HEK293T (cell line): ENCODE measurements at regions not wholly inside any gene's neighbourhood (a gene's known extent, or its start where the extent isn't known, plus 50 kb on each side); places are given as distances from the start of the nearest gene placed in this dataset.

Experiments used
- CTCF ChIA-PET: fragments of 350-600 bp; formaldehyde crosslinking; extraction: SDS; loops from one replicate; lab custom pipeline; 2021; ENCODE audit warnings: antibody characterized with exemption, inconsistent platforms; lab: Yijun Ruan, JAX
- POLR2A ChIA-PET: fragments of 350-600 bp; formaldehyde crosslinking; extraction: SDS; loops from one replicate; lab custom pipeline; 2020; ENCODE audit warnings: antibody characterized with exemption, inconsistent platforms; lab: Yijun Ruan, JAX
- DNase-seq: peaks from one replicate; pipeline ENCODE4 v3.0.0; 2012; ENCODE audit warnings: mixed read lengths; ENCODE audit errors: extremely low spot score
- ARNT ChIP-seq: fragments of 450-650 bp; IDR thresholded peaks from 2 replicates; pipeline ENCODE4 v1.6.1; 2017; ENCODE audit warnings: mild to moderate bottlenecking
- BHLHE40 ChIP-seq: fragments of 450-650 bp; IDR thresholded peaks from 2 replicates; pipeline ENCODE4 v1.6.1; 2016; ENCODE audit warnings: mild to moderate bottlenecking, moderate library complexity, borderline replicate concordance
- CTBP1 ChIP-seq: fragments of 450-650 bp; IDR thresholded peaks from 2 replicates; pipeline ENCODE4 v1.6.1; 2016; ENCODE audit warnings: borderline replicate concordance
- ELF4 ChIP-seq: fragments of 450-650 bp; IDR thresholded peaks from 2 replicates; pipeline ENCODE4 v1.6.1; 2017; ENCODE audit warnings: antibody characterized with exemption
- FOXA1 ChIP-seq: fragments of 450-650 bp; IDR thresholded peaks from 2 replicates; pipeline ENCODE4 v1.6.1; 2016; ENCODE audit warnings: mild to moderate bottlenecking
- FOXK2 ChIP-seq: fragments of 450-650 bp; IDR thresholded peaks from 2 replicates; pipeline ENCODE4 v1.6.1; 2016; ENCODE audit warnings: mild to moderate bottlenecking
- FOXM1 ChIP-seq: fragments of 450-650 bp; IDR thresholded peaks from 2 replicates; pipeline ENCODE4 v1.6.1; 2017; ENCODE audit warnings: mild to moderate bottlenecking, borderline replicate concordance
- HDGF ChIP-seq: fragments of 450-650 bp; IDR thresholded peaks from 2 replicates; pipeline ENCODE4 v1.6.1; 2017; ENCODE audit warnings: antibody characterized with exemption, borderline replicate concordance
- L3MBTL2 ChIP-seq: fragments of 450-650 bp; conservative IDR thresholded peaks from 2 replicates; pipeline ENCODE4 v1.6.1; 2016; ENCODE audit warnings: mild to moderate bottlenecking
- LEF1 ChIP-seq: fragments of 450-650 bp; IDR thresholded peaks from 2 replicates; pipeline ENCODE4 v1.6.1; 2017; ENCODE audit warnings: mild to moderate bottlenecking, borderline replicate concordance
- NFRKB ChIP-seq: fragments of 450-650 bp; IDR thresholded peaks from 2 replicates; pipeline ENCODE4 v1.6.1; 2016; ENCODE audit warnings: mild to moderate bottlenecking, moderate library complexity
- SP1 ChIP-seq: fragments of 450-650 bp; IDR thresholded peaks from 2 replicates; pipeline ENCODE4 v1.6.1; 2017
- SUZ12 ChIP-seq: fragments of 450-650 bp; IDR thresholded peaks from 2 replicates; pipeline ENCODE4 v1.6.1; 2016; ENCODE audit warnings: mild to moderate bottlenecking
- TARDBP ChIP-seq: fragments of 450-650 bp; IDR thresholded peaks from 2 replicates; pipeline ENCODE4 v1.6.1; 2016
- ZNF384 ChIP-seq: fragments of 450-650 bp; IDR thresholded peaks from 2 replicates; pipeline ENCODE4 v1.6.1; 2016
- TF ChIP-seq, protein P1 (sequence below): fragments of 450-650 bp; IDR thresholded peaks from 2 replicates; pipeline ENCODE4 v1.6.1; 2016

DNA sequence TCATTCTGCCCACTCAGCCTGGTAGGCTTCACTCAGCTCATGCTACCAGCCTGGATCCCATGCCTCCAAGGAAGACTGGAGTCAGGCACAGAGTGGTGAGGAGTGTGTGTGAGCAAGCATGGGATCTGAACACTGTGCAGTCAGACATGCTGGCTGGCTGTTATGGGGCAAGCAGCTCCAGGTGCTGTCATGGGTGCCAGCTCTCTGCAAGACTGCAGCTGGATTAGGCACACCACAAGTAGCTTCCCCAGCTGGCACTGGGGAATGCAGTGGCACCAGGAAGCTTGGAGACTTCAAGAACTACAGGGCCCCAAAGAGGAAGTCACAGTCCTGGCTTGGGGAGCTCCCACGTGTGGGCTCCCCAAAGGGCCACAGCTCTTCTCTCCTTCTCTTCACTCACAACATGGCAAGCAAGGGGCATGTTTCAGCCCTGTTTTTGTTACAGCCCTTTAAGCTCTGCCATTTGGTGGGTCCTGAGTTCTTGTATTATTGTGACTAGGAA, 202.5 kb downstream of the VRK1 start:
- DNase-seq, result no peak
- TF ChIP-seq L3MBTL2 (no peak), ELF4 (no peak), ARNT (no peak), FOXM1 (no peak), SP1 (no peak), TARDBP (no peak), FOXK2 (no peak), NFRKB (no peak), FOXA1 (no peak), HDGF (no peak), BHLHE40 (no peak), SUZ12 (no peak), LEF1 (no peak), CTBP1 (no peak), ZNF384 (no peak)
- TF ChIP-seq, protein P1, sequence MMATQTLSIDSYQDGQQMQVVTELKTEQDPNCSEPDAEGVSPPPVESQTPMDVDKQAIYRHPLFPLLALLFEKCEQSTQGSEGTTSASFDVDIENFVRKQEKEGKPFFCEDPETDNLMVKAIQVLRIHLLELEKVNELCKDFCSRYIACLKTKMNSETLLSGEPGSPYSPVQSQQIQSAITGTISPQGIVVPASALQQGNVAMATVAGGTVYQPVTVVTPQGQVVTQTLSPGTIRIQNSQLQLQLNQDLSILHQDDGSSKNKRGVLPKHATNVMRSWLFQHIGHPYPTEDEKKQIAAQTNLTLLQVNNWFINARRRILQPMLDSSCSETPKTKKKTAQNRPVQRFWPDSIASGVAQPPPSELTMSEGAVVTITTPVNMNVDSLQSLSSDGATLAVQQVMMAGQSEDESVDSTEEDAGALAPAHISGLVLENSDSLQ, result no peak
- ChIA-PET CTCF (no interaction called here), POLR2A (no interaction called here)

DNA sequence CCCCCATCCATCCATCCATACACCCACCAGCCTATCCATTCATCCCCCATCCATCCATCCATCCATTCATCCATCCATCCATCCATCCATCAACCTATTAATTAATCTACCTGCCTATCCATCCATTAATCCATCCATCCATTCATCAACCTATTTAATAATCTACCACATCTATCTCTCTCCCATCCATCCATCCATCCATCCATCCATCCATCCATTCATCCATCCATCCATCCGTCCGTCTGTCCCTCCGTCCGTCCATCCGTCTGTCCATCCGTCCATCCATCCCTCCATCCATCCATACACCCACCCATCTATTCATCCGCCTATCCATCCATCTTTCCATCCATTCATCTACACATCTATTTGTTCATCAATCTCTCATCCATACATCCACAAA, 205.3 kb downstream of the VRK1 start:
- DNase-seq, result no peak
- TF ChIP-seq ZNF384, result no peak
- no peak for TF ChIP-seq SUZ12
- no peak for TF ChIP-seq FOXK2
- TF ChIP-seq, protein P1, result no peak
- TF ChIP-seq NFRKB, result no peak
- no peak for TF ChIP-seq TARDBP
- TF ChIP-seq HDGF, result no peak
- no peak for TF ChIP-seq L3MBTL2
- no peak for TF ChIP-seq ELF4
- no peak for TF ChIP-seq FOXA1
- no peak for TF ChIP-seq SP1
- TF ChIP-seq CTBP1, result no peak
- no peak for TF ChIP-seq LEF1
- TF ChIP-seq BHLHE40, result no peak
- no peak for TF ChIP-seq ARNT
- no peak for TF ChIP-seq FOXM1
- ChIA-PET CTCF (no interaction called here), POLR2A (no interaction called here)

DNA sequence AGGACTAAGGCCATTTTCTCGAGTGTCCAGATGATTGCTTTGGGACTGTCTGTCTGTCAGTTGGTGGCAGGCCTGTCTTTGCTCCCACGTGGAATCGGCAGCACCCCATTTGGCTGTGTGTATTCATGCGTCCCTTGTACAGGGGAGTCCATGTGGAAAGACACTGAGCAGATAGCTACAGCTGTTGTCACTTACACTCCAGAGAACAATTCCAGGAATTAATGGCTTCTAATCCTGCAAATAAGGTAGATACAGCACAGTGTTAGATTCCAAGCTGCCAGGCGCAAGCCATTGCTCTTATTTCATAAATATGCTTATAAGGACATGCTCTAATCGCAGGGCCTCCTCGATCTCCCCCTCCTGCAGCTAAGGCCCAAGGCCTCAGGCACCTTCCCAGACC, 208.8 kb downstream of the VRK1 start:
- CTCF ChIA-PET, result no interaction called here
- POLR2A ChIA-PET, result no interaction called here
- no peak for DNase-seq
- TF ChIP-seq NFRKB (no peak), SP1 (no peak), ARNT (no peak), LEF1 (no peak)

DNA sequence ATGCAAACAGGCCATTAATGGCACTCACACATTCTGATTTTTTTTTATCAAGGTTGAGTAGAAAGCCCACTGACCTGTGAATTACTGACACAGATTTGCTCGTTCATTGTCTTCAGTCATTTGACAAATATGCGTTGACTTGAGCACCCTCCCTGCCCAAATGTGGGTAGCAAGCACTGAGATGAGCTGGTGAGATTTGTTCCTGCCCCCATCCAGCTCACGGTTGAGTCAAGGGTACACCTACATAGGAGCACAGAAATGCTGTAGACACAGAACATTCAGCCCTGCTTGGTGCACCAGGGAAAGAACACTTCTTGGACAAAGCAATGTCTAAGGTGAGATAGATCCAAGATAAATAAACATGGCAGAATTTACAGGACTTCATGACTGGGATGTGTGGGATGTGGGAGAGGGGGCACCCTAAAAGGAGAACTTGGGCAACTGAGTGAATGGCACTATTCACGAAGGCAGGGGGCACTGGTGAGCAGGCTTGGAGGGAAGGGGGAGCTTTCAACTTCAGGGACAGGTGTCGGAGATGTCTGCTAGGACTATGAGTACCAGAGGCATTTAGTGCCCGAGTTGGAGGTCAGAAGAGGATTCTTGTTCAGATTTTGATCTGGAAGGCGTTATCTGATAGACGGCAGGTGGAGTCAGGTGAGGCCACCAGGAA, 213.4 kb downstream of the VRK1 start:
- ChIA-PET CTCF (interaction anchor here (0.6 kb wide), 1 partner anchor 277 kb away, joined by 3 read pairs; no protein-coding TSS in a partner anchor), POLR2A (no interaction called here)
- no peak for DNase-seq
- TF ChIP-seq HDGF (no peak), SUZ12 (no peak), BHLHE40 (no peak), LEF1 (no peak), FOXM1 (no peak), CTBP1 (no peak), ZNF384 (no peak)
- TF ChIP-seq, protein P1, result no peak

DNA sequence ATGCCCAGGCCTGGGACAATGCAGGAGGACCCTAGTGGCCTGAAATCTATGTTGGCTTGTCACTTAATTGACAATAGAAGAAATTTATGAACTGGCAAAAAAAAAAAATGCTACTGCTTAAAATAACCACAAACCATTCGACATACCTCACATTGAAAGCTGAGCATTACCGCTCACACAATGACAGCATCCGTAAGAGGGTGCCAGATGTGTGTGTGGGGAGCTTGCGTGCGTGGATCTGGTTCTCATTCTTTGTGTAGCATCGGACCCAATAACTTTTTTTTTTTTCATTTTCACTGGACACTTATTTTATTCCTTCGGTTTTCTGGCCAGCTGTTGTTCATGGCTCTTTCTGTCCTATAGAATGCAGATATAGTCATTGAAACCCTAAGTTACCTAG, 216.7 kb downstream of the VRK1 start:
- TF ChIP-seq NFRKB (no peak), ZNF384 (no peak), FOXK2 (no peak), L3MBTL2 (no peak), ARNT (no peak), SUZ12 (no peak), CTBP1 (no peak), FOXA1 (no peak), LEF1 (no peak), TARDBP (no peak), HDGF (no peak), ELF4 (no peak), BHLHE40 (no peak), SP1 (no peak), FOXM1 (no peak)
- TF ChIP-seq, protein P1, result no peak
- DNase-seq, result no peak
- CTCF ChIA-PET, result no interaction called here
- POLR2A ChIA-PET, result no interaction called here
